ENCODE measurements at regions not wholly inside any gene's neighbourhood (a gene's known extent, or its start where the extent isn't known, plus 50 kb on each side); places are given as distances from the start of the nearest gene placed in this dataset.

- TF ChIP-seq E2F6 (IDR thresholded peaks at IDR 0.05) = no peak
- no peak for TF ChIP-seq ATF2 (IDR thresholded peaks at IDR 0.05; ENCODE audit: low read length)
Observed at GRCh38 chr11:80722629-80723028, 1281.8 kb upstream of the TENM4 start (continued).

Measured in H1 (cell line).